IMR-90 (cell line): ENCODE measurements at regions not wholly inside any gene's neighbourhood (a gene's known extent, or its start where the extent isn't known, plus 50 kb on each side); places are given as distances from the start of the nearest gene placed in this dataset.

Experiments
- BHLHE40 ChIP-seq: fragments of 150-350 bp; IDR thresholded peaks from 2 replicates; pipeline ENCODE4 v1.6.1; 2016; ENCODE audit warnings: mild to moderate bottlenecking, low read depth, low read length
- CEBPB ChIP-seq: IDR thresholded peaks from 2 replicates; pipeline ENCODE4 v1.6.1; 2012; ENCODE audit warnings: low read depth, low read length, improper control_type of control experiment
- CTCF ChIP-seq: conservative IDR thresholded peaks from 2 replicates; pipeline ENCODE4 v1.5.1; 2012; ENCODE audit warnings: mild to moderate bottlenecking, low read depth, low read length, improper control_type of control experiment
- ELK1 ChIP-seq: fragments of 150-350 bp; IDR thresholded peaks from 2 replicates; pipeline ENCODE4 v1.6.1; 2016; ENCODE audit warnings: low read depth, mild to moderate bottlenecking, low read length, moderate library complexity, borderline replicate concordance
- MAFK ChIP-seq: IDR thresholded peaks from 2 replicates; pipeline ENCODE4 v1.6.1; 2012; ENCODE audit warnings: low read depth, low read length, improper control_type of control experiment
- NFE2L2 ChIP-seq: fragments of 150-350 bp; IDR thresholded peaks from 2 replicates; pipeline ENCODE4 v1.6.1; 2016; ENCODE audit warnings: low read depth, mild to moderate bottlenecking, low read length
- POLR2A ChIP-seq: IDR thresholded peaks from 2 replicates; pipeline ENCODE4 v1.6.1; 2012; ENCODE audit warnings: mild to moderate bottlenecking, low read depth, low read length
- RFX5 ChIP-seq: IDR thresholded peaks from 2 replicates; pipeline ENCODE4 v1.8.0; 2012; ENCODE audit warnings: low read depth, mild to moderate bottlenecking, low read length, moderate library complexity
- SMC3 ChIP-seq: fragments of 150-350 bp; IDR thresholded peaks from 2 replicates; pipeline ENCODE4 v1.6.1; 2016; ENCODE audit warnings: low read depth, mild to moderate bottlenecking, antibody characterized with exemption, low read length, moderate library complexity
- USF2 ChIP-seq: fragments of 150-350 bp; IDR thresholded peaks from 2 replicates; pipeline ENCODE4 v1.6.1; 2017; ENCODE audit warnings: mild to moderate bottlenecking, antibody characterized with exemption, low read length, low read depth

- TF ChIP-seq SMC3 (no peak), POLR2A (no peak), MAFK (no peak), CTCF (no peak), USF2 (no peak), BHLHE40 (no peak), NFE2L2 (no peak), CEBPB (no peak), ELK1 (no peak), RFX5 (no peak)
These were observed 297.7 kb downstream of the CTTN start for GRCh38 chr11:70696076-70696475.
